ENCODE measurements at regions not wholly inside any gene's neighbourhood (a gene's known extent, or its start where the extent isn't known, plus 50 kb on each side); places are given as distances from the start of the nearest gene placed in this dataset.

DNA sequence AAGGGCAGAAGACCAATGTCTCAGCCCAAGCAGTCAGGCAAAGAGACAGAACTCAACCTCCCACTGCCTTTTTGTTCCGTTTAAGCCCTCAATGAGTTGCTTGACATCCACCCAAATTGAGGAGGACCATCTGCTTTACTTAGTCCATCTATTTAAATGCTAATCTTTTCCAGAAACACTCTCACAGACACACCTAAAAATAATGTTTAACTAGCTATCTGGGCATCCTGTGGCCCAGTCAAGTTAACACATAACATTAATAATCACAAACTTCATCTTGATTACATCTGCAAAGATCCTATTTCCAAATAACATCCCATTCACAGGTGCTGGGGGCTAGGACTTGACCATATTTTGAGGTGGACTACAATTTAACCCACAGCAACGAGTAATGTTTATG is 115.7 kb downstream of the RAB11FIP2 start (continued):
- TF ChIP-seq, protein P1, sequence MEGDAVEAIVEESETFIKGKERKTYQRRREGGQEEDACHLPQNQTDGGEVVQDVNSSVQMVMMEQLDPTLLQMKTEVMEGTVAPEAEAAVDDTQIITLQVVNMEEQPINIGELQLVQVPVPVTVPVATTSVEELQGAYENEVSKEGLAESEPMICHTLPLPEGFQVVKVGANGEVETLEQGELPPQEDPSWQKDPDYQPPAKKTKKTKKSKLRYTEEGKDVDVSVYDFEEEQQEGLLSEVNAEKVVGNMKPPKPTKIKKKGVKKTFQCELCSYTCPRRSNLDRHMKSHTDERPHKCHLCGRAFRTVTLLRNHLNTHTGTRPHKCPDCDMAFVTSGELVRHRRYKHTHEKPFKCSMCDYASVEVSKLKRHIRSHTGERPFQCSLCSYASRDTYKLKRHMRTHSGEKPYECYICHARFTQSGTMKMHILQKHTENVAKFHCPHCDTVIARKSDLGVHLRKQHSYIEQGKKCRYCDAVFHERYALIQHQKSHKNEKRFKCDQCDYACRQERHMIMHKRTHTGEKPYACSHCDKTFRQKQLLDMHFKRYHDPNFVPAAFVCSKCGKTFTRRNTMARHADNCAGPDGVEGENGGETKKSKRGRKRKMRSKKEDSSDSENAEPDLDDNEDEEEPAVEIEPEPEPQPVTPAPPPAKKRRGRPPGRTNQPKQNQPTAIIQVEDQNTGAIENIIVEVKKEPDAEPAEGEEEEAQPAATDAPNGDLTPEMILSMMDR (IDR thresholded peaks at IDR 0.05; ENCODE audit: control extremely low read depth in 1 of 3, insufficient read depth in 1 of 3, low read depth in 1 of 3, low read length in 3 of 3) = no peak
- TF ChIP-seq TAF7 (optimal IDR thresholded peaks at IDR 0.05; ENCODE audit: borderline replicate concordance, low read depth, low read length) (no peak), BCL11A (IDR thresholded peaks at IDR 0.05; ENCODE audit: low read depth in 2 of 2, low read length in 2 of 2) (no peak)

All from H1 (cell line).